ENCODE measurements at regions not wholly inside any gene's neighbourhood (a gene's known extent, or its start where the extent isn't known, plus 50 kb on each side); places are given as distances from the start of the nearest gene placed in this dataset.
A peak's percentile ranks its signal among the peaks of the same experiment; 100 is the strongest.
"Not testable (repeated sequence)": the region's sequence is repeated elsewhere in the genome, so short reads cannot be mapped to it uniquely, and the experiment has no call there.

- no peak overlapping the region for H3K27ac ChIP-seq
- intact Hi-C loops (cut with DNase I): no loop called here
- no peaks in the 10 kb centered on the region for H3K36me3 ChIP-seq
- no peak for DNase-seq
- H3K4me1 ChIP-seq: no peaks in the 10 kb centered on the region
- H3K9ac ChIP-seq (ENCODE audit: low read depth in 2 of 2, low read length in 2 of 2): no peak overlapping the region
- H3K9me3 ChIP-seq: no peaks in the 10 kb centered on the region
- no peaks in the 10 kb centered on the region for H3K27me3 ChIP-seq
- no peak overlapping the region for H3K4me3 ChIP-seq
- no peak for TF ChIP-seq CTCF (IDR thresholded peaks at IDR 0.05)
Measured at GRCh38 chr15:26069231-26069641, 206.1 kb upstream of the ATP10A start.

GRCh38 chr15:26066896-26067295, 203.8 kb upstream of the ATP10A start:
- intact Hi-C loops (cut with DNase I): no loop called here
- no peak for DNase-seq

GRCh38 chr15:26065723-26066122, 202.6 kb upstream of the ATP10A start:
- no peak for TF ChIP-seq CTCF (IDR thresholded peaks at IDR 0.05)
- Histone ChIP-seq H3K4me1 (no peaks in the 10 kb centered on the region), H3K9me3 (no peaks in the 10 kb centered on the region), H3K4me3 (no peak overlapping the region), H3K9ac (ENCODE audit: low read depth in 2 of 2, low read length in 2 of 2) (no peak overlapping the region), H3K36me3 (no peaks in the 10 kb centered on the region), H3K27me3 (no peaks in the 10 kb centered on the region), H3K27ac (no peak overlapping the region)
- intact Hi-C loops (cut with DNase I): no loop called here
- DNase-seq: no peak

More at GRCh38 chr15:26066896-26067295, 203.8 kb upstream of the ATP10A start:
- Histone ChIP-seq H3K4me1 (no peaks in the 10 kb centered on the region), H3K27me3 (no peaks in the 10 kb centered on the region), H3K36me3 (no peaks in the 10 kb centered on the region), H3K27ac (no peak overlapping the region), H3K4me3 (no peak overlapping the region), H3K9me3 (no peaks in the 10 kb centered on the region), H3K9ac (ENCODE audit: low read depth in 2 of 2, low read length in 2 of 2) (no peak overlapping the region)
- no peak for TF ChIP-seq CTCF (IDR thresholded peaks at IDR 0.05)

GRCh38 chr15:26061248-26061647, 198.1 kb upstream of the ATP10A start:
- intact Hi-C loops (cut with DNase I): no loop called here

GRCh38 chr15:26056766-26057165, 193.6 kb upstream of the ATP10A start:
- H3K36me3 ChIP-seq; H3K4me3 ChIP-seq; H3K27me3 ChIP-seq; H3K4me1 ChIP-seq; H3K9me3 ChIP-seq; H3K27ac ChIP-seq; intact Hi-C loops (cut with DNase I); DNase-seq; H3K9ac ChIP-seq (ENCODE audit: low read depth in 2 of 2, low read length in 2 of 2): not testable (repeated sequence)

More at GRCh38 chr15:26061248-26061647, 198.1 kb upstream of the ATP10A start:
- H3K4me3 ChIP-seq: no peak overlapping the region
- no peaks in the 10 kb centered on the region for H3K36me3 ChIP-seq
- no peak for TF ChIP-seq CTCF (IDR thresholded peaks at IDR 0.05)
- DNase-seq: no peak
- H3K9me3 ChIP-seq: no peaks in the 10 kb centered on the region
- no peaks in the 10 kb centered on the region for H3K4me1 ChIP-seq
- H3K27ac ChIP-seq: no peak overlapping the region
- no peaks in the 10 kb centered on the region for H3K27me3 ChIP-seq
- H3K9ac ChIP-seq (ENCODE audit: low read depth in 2 of 2, low read length in 2 of 2): no peak overlapping the region

GRCh38 chr15:26051761-26052675, 188.9 kb upstream of the ATP10A start:
- Histone ChIP-seq H3K27ac (no peak overlapping the region), H3K4me1 (no peaks in the 10 kb centered on the region), H3K9me3 (no peaks in the 10 kb centered on the region), H3K4me3 (no peak overlapping the region), H3K9ac (ENCODE audit: low read depth in 2 of 2, low read length in 2 of 2) (no peak overlapping the region), H3K27me3 (no peaks in the 10 kb centered on the region), H3K36me3 (no peaks in the 10 kb centered on the region)
- TF ChIP-seq CTCF (IDR thresholded peaks at IDR 0.05): no peak
- peak; percentile 22 for DNase-seq
- intact Hi-C loops (cut with DNase I): no loop called here

Data from colonic mucosa (tissue), 4 donors.